Muscle of back (tissue), 3 donors: ENCODE measurements at regions not wholly inside any gene's neighbourhood (a gene's known extent, or its start where the extent isn't known, plus 50 kb on each side); places are given as distances from the start of the nearest gene placed in this dataset.
"Not testable (repeated sequence)": the region's sequence is repeated elsewhere in the genome, so short reads cannot be mapped to it uniquely, and the experiment has no call there.

Source experiments
- DNase-seq, 3 donors: peaks; one replicate each; pipeline versions ENCODE4 v3.0.0 to v3.0.0-alpha.2; 2013

DNA sequence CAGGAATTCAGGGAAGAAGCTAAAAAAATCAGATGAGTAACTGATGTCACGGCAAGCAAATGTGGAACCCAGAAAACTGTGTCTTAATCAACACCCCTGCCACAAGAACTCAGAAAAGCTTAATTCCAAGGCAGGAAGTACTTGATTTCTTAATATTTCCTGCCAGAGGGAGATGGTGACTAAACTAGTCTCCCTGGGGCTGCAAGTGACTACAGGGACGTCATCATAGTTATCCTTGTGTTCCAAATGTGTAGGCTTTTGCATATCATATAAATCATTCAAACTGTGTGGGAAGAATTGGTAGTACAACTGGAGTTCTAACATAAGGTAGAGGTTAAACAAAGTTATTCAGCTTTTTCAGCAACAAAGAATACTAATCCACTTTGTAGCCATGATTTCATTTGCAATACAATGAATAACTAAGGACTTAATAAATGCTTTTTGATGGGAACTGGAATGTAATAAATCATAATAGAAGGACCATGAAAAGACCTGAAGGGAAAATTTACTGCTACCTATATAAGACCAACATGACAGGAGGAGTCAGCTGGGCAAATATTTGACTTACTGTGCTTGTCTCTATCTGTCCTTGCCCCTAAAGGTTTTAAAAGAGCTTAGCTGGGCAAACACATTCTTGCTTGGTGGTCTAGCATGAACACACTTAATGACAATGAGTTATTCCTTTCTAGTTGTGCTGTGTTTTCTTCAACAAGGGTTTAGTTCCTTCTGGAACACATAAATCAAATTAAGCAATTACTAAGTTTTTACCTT is 76.0 kb upstream of the NECTIN3 start:
- peak in 1 of 3 donors; percentile 53 for DNase-seq

DNA sequence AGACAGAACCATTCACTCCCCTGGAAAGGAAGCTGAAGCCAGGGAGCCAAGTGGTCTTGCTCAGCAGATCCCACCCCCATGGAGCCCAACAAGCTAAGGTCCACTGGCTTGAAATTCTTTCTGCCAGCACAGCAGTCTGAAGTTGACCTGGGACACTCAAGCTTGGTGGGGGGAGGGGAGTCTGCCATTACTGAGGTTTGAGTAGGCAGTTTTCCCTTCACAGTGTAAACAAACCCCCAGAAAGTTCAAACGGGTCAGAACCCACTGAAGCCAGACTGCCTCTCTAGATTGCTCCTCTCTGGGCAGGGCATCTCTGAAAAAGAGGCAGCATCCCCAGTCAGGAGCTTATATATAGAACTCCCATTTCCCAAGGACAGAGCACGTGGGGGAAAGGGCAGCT is 72.8 kb upstream of the NECTIN3 start:
- DNase-seq = not testable (repeated sequence)

DNA sequence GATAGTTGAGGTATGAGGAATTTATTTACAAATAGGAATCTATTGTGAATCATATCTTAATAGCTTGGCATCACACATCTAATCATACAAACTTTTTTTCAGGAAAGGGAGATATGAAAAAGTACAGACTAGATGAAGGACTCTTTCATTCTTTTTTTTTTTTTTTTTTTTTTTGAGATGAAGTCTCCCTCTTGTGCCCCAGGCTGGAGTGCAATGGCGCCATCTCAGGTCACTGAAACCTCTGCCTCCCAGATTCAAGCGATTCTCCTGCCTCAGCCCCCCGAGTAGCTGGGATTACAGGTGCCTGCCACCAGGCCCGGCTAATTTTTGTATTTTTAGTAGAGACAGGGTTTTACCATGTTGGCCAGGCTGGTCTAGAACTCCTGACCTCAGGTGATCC is 65.1 kb upstream of the NECTIN3 start:
- DNase-seq = not testable (repeated sequence)

DNA sequence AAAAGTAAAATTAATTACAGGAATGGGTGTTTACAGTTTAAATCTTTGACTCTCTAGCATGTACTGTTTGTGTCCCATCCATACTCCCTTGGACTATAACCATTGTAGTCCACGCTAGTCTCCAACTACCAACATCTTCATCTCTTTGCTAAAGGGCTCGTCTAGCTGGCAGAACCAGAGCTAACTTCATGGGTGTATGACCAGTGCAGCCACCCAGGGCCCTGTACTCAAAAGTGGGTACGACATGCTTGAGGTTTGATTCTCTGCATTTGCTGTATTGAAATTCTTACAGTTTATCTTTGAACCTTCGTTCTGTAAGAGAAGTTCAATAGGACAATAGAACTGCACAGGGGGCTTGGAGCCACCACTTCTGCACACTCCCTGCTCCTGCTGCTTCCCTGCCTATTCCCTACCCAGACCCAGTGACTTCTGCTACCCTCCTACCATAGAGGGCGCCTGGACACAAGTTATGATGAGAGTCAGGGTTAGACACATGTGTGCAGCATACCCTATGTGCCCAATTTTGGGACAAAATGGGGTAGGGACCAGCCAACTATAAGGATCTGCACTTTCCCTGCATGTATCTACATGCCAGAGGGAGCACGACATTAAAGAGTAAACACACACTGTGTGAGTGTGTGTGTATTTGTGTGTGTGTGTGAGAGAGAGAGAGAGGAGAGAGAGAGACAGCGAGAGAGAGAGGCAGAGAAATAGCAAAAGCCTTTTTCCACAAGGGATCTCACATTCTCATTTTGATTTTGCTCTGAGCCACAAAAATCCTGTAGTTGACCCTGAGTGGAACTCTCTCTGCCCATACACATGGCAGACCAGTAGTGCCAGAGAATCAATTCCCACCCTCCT is 59.0 kb upstream of the NECTIN3 start:
- no peak for DNase-seq
